MM.1S (cell line): ENCODE measurements at regions not wholly inside any gene's neighbourhood (a gene's known extent, or its start where the extent isn't known, plus 50 kb on each side); places are given as distances from the start of the nearest gene placed in this dataset.

Source experiments
- DNase-seq: peaks from one replicate; pipeline ENCODE4 v3.0.0-alpha.2; 2015
- H2AFZ ChIP-seq: fragments of 300-600 bp; sonication (generic); 2 replicates; pipeline ENCODE4 v1.6.0; 2016; ENCODE audit warnings: antibody characterized with exemption, low read length
- H3F3A ChIP-seq: fragments of 300-600 bp; sonication (generic); 2 replicates; pipeline ENCODE4 v1.6.1; 2016; ENCODE audit warnings: mild to moderate bottlenecking, antibody characterized with exemption, low read length, moderate library complexity, mixed read lengths; ENCODE audit not compliant: insufficient read depth
- H3K27ac ChIP-seq: fragments of 300-600 bp; sonication (generic); 2 replicates; pipeline ENCODE4 v1.5.1; 2016; ENCODE audit warnings: mild to moderate bottlenecking, low read length
- H3K27me3 ChIP-seq: fragments of 300-600 bp; sonication (generic); replicated peaks from 2 replicates; pipeline ENCODE4 v1.6.0; 2016; ENCODE audit warnings: low read length; ENCODE audit not compliant: insufficient read depth
- H3K36me3 ChIP-seq: fragments of 300-600 bp; sonication (generic); replicated peaks from 2 replicates; pipeline ENCODE4 v1.6.1; 2016; ENCODE audit warnings: mild to moderate bottlenecking, low read length, mixed read lengths; ENCODE audit not compliant: insufficient read depth
- H3K4me1 ChIP-seq: fragments of 300-600 bp; sonication (generic); 2 replicates; pipeline ENCODE4 v1.6.1; 2016; ENCODE audit warnings: low read length, mixed read lengths
- H3K4me2 ChIP-seq: fragments of 300-600 bp; sonication (generic); 2 replicates; pipeline ENCODE4 v1.6.0; 2016; ENCODE audit warnings: low read depth, low read length
- H3K4me3 ChIP-seq: fragments of 300-600 bp; sonication (generic); 2 replicates; pipeline ENCODE4 v1.5.1; 2016; ENCODE audit warnings: low read length, mixed read lengths
- H3K79me2 ChIP-seq: fragments of 300-600 bp; sonication (generic); 2 replicates; pipeline ENCODE4 v1.6.1; 2016; ENCODE audit warnings: mixed run types, low read length, mixed read lengths
- H3K9ac ChIP-seq: fragments of 300-600 bp; sonication (generic); 2 replicates; pipeline ENCODE4 v1.6.1; 2016; ENCODE audit warnings: low read length, mixed read lengths
- H3K9me2 ChIP-seq: fragments of 300-600 bp; sonication (generic); replicated peaks from 2 replicates; pipeline ENCODE4 v1.6.1; 2016; ENCODE audit warnings: mild to moderate bottlenecking, low read length, mixed read lengths; ENCODE audit not compliant: insufficient read depth
- H3K9me3 ChIP-seq: fragments of 300-600 bp; sonication (generic); replicated peaks from 2 replicates; pipeline ENCODE4 v1.6.1; 2016; ENCODE audit warnings: mild to moderate bottlenecking, low read length, mixed read lengths; ENCODE audit not compliant: insufficient read depth
- H4K20me1 ChIP-seq: fragments of 300-600 bp; sonication (generic); 2 replicates; pipeline ENCODE4 v1.6.1; 2016; ENCODE audit warnings: mild to moderate bottlenecking, low read length, moderate library complexity, mixed read lengths; ENCODE audit not compliant: insufficient read depth
- EZH2 ChIP-seq: fragments of 300-600 bp; sonication (generic); optimal IDR thresholded peaks from 2 replicates; pipeline ENCODE3; 2017; ENCODE audit warnings: low read depth, mild to moderate bottlenecking, antibody characterized with exemption, low read length, mixed read lengths
- EZH2phosphoT487 ChIP-seq: fragments of 300-600 bp; sonication (generic); IDR thresholded peaks from 2 replicates; pipeline ENCODE4 v1.6.1; 2018; ENCODE audit warnings: antibody characterized with exemption, low read length
- TF ChIP-seq, protein P1 (sequence below): fragments of 300-600 bp; sonication (generic); IDR thresholded peaks from 2 replicates; pipeline ENCODE4 v1.5.1; 2016; ENCODE audit warnings: antibody characterized with exemption, low read length, mixed read lengths

DNA sequence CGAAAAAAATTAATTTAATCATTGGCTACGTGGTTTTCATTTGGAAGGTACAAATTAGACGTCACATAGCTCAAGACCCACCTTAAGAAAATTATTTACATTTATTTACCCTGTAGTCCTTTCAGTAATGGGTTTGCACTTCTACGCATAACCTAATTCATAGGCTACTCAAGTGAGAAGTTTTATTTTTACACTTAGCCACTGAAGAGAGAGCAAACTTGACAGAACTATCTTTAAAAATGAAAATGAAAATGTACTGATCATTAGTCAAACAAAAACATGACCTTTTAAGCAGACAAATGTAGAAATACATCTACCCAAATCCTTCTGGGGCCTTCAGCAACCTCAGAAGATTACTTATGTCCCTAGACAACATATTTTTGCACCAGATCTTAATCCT lies 269.4 kb upstream of the TTC14 start:
- TF ChIP-seq, protein P1, sequence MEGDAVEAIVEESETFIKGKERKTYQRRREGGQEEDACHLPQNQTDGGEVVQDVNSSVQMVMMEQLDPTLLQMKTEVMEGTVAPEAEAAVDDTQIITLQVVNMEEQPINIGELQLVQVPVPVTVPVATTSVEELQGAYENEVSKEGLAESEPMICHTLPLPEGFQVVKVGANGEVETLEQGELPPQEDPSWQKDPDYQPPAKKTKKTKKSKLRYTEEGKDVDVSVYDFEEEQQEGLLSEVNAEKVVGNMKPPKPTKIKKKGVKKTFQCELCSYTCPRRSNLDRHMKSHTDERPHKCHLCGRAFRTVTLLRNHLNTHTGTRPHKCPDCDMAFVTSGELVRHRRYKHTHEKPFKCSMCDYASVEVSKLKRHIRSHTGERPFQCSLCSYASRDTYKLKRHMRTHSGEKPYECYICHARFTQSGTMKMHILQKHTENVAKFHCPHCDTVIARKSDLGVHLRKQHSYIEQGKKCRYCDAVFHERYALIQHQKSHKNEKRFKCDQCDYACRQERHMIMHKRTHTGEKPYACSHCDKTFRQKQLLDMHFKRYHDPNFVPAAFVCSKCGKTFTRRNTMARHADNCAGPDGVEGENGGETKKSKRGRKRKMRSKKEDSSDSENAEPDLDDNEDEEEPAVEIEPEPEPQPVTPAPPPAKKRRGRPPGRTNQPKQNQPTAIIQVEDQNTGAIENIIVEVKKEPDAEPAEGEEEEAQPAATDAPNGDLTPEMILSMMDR, result no peak
- no peak for TF ChIP-seq EZH2
- TF ChIP-seq EZH2phosphoT487, result no peak
- Histone ChIP-seq H3F3A (no peaks in the 10 kb centered on the region), H3K4me3 (no peak overlapping the region)

DNA sequence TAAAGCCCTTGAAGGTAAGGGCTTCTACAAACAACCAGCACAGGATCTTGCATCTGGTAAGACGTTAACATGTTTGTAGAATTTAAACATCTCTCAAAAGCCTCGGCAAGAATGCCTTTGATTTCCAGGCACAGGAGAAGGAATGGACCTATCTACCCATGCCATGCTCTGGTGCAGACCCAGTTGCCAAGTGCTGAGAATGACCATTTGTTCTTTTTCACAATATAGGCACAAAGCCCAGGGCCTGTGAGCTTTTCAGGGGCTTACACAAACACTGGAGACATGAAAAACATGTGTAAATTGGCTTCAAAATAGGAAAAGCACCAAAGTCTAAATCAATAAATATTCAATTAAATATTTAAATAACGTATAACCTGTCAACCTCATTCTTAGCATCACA lies 266.9 kb upstream of the TTC14 start:
- DNase-seq, result no peak
- H3K27me3 ChIP-seq, result no peaks in the 10 kb centered on the region
- no peaks in the 10 kb centered on the region for H3K79me2 ChIP-seq
- no peak for TF ChIP-seq EZH2phosphoT487
- TF ChIP-seq, protein P1, result no peak
- TF ChIP-seq EZH2, result no peak
- H3K4me3 ChIP-seq, result no peak overlapping the region
- no peak overlapping the region for H3K9ac ChIP-seq
- H3F3A ChIP-seq, result no peaks in the 10 kb centered on the region
- H3K36me3 ChIP-seq, result no peaks in the 10 kb centered on the region
- H3K27ac ChIP-seq, result no peak overlapping the region
- H4K20me1 ChIP-seq, result no peaks in the 10 kb centered on the region
- no peaks in the 10 kb centered on the region for H3K9me3 ChIP-seq
- no peaks in the 10 kb centered on the region for H3K9me2 ChIP-seq
- peaks cover 6% of the 10 kb centered on the region; the same call in 1 of the 2 replicates for H3K4me1 ChIP-seq
- H3K4me2 ChIP-seq, result no peak overlapping the region
- H2AFZ ChIP-seq, result no peak overlapping the region

More for the DNA sequence above, 269.4 kb upstream of the TTC14 start:
- DNase-seq, result peak; percentile 44
- H3K27me3 ChIP-seq, result no peaks in the 10 kb centered on the region
- H3K9ac ChIP-seq, result no peak overlapping the region
- no peaks in the 10 kb centered on the region for H3K9me2 ChIP-seq
- no peaks in the 10 kb centered on the region for H3K36me3 ChIP-seq
- no peaks in the 10 kb centered on the region for H3K9me3 ChIP-seq
- peak overlapping the region; percentile 31 for H2AFZ ChIP-seq
- H3K79me2 ChIP-seq, result no peaks in the 10 kb centered on the region
- H4K20me1 ChIP-seq, result no peaks in the 10 kb centered on the region
- peak overlapping the region; percentile 34; the same call in 1 of the 2 replicates for H3K4me2 ChIP-seq
- H3K4me1 ChIP-seq, result peaks cover 6% of the 10 kb centered on the region; the same call in 1 of the 2 replicates
- H3K27ac ChIP-seq, result peak overlapping the region; percentile 5; the same call in 1 of the 2 replicates

DNA sequence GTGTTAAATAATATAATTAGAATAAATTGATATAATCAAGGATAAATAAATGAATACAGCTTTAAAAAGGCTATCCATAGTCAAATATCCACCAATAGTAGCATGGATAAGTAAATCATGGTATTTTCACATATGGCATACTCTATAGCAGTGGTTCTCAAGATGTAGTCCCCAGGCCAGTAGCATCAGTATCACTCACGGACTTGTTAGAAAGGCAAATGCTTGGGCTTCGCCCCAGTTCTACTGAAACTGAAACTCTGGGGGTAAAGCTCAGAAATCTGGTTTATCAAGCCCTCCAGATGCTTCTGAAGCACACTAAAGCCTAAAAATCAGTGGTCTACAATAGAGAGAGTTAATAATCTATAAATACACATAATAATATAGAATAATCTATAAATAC lies 261.6 kb upstream of the TTC14 start:
- Histone ChIP-seq H2AFZ (no peak overlapping the region), H3K79me2 (no peaks in the 10 kb centered on the region), H3K9me3 (no peaks in the 10 kb centered on the region), H3K9me2 (no peaks in the 10 kb centered on the region), H3K27me3 (no peaks in the 10 kb centered on the region), H3K4me2 (no peak overlapping the region), H3K27ac (no peak overlapping the region), H4K20me1 (no peaks in the 10 kb centered on the region), H3K4me3 (no peak overlapping the region), H3F3A (no peaks in the 10 kb centered on the region), H3K36me3 (no peaks in the 10 kb centered on the region), H3K9ac (no peak overlapping the region), H3K4me1 (no peaks in the 10 kb centered on the region)
- no peak for DNase-seq
- TF ChIP-seq EZH2phosphoT487, result no peak
- TF ChIP-seq, protein P1, result no peak
- TF ChIP-seq EZH2, result no peak
